NCI-H187 (cell line): ENCODE measurements at regions not wholly inside any gene's neighbourhood (a gene's known extent, or its start where the extent isn't known, plus 50 kb on each side); places are given as distances from the start of the nearest gene placed in this dataset.
"Not testable (repeated sequence)": the region's sequence is repeated elsewhere in the genome, so short reads cannot be mapped to it uniquely, and the experiment has no call there.

ENCODE experiments used
- DNase-seq, 2 experiments: peaks; one replicate each; lab custom pipeline; 2025; lab: John Stamatoyannopoulos, UW

DNA sequence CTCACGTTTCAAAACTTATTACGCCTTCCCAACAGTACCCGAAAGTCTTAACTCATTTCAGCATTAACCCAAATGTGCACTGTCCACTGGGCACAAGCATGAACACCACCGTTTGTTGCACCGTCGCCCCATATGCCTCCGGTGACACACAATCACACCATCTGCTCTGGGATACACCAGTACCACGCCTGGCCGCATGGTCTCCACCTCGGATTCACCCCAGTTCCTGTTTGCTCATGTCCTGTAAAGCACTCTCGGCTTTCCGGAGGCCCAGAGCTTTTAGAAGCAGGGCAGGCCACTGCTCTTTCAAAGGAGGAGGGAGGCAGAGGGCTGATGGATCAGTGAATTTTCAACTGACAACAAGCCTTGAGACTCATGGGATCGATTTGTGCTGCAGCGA, 1570.0 kb upstream of the DEFB115 start:
- no peak for DNase-seq

DNA sequence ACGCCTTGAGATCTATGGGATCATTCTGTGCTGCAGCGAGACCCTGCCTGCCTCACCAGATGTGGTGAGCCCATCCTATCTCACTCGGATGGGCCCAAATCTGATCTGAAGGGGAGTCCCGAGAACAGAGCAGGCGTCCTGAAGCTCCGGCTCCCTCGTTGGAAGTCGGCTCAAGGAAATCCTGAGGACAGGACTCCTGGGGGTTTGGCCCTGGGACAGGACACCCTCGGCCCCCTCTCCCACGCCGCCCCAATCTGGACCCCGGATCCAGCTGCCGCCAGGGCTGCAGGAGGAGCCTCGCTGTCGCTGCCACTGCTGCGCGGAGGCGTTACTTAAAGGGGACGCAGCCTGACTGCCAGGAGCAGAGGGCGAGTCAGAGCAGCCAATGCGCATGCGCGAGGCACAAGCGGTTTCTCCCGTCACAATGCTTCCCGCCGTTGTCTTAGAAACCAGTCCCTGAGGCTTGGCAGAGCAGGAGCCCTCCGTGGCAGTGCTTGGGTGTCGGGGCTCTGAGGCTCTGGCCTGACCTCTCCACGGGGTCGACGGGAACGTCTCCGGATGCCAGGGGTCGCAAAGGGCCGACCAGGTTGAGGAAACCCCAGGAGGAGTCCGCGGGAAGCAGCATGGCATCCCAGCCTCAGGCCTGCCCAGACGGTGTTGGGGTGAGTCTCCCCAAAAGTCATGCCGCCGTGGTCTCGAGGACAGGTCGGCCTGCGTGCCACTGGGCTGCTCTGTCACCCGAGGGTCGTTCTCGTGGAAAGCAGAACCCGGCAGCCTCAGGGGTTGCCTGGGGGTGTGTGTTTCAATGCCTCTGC, 1567.8 kb upstream of the DEFB115 start:
- peak in 1 of 2 experiments; percentile 7 for DNase-seq

DNA sequence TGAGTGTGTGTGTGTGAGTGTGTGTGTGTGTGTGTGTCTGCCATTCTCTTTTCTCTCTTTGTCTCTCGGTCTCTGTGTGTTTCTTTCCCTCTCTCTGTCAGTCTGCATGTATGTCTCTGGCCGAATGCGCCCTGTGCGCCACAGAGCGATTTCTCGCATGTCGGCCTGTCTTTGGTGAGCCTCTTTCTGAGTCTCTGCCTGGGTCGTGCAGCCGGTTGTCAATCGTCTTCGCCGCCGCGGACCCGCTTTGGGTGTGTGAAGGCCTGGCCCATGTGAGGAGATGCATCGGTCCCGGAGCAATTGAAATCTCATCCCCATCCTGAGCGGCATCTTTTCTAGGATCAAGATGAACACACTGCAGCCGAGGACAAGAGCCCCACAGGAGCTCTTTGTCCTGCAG, 1567.2 kb upstream of the DEFB115 start:
- no peak for DNase-seq

DNA sequence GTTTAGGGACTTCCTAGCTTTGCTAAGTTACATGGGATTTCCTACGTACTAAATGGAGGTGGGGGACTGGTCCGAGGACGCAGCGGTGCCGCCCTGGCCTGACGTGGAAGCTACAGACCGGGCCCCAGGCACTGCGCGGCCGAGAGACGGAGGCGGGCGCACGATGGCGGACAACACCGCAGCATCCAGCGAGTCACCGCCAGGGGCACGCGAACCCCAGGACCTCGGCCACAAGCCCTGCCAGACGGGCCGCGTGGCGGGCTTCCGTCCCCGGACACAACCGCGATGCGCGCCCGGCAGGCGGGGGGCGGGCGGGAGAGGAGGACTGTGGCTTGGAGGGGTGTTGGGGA, 1516.9 kb upstream of the DEFB115 start:
- no peak for DNase-seq

DNA sequence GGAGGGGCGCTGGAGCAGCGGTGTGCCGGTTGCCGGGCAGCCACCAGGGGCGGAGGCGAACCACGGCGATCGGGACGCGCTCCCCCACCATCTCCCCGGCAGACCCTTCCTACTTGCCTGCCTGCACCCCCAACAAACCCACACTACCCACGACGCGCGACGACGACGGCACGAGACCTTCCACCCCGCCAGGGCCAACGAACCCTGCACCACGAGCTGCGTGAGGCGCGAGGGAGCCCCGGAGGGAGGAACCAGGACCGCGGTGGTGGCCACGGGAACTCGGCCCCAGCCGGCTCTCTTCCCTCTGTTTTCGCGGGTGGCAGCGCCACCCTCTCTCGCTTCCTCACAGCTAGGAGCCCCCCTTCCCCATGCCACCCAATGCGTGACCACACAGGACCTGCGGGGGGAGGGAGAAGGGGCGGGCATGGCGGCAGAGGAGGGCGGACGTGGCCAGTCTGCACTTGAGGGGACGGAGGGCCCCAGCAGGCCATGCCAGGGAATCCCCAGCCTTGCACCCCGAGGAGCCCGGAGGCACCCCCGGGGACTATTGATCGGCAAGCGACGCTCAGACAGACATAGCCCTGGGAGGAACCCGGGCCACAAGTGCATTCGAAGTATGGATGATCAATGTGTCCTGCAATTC, 1516.4 kb upstream of the DEFB115 start:
- DNase-seq: no peak

DNA sequence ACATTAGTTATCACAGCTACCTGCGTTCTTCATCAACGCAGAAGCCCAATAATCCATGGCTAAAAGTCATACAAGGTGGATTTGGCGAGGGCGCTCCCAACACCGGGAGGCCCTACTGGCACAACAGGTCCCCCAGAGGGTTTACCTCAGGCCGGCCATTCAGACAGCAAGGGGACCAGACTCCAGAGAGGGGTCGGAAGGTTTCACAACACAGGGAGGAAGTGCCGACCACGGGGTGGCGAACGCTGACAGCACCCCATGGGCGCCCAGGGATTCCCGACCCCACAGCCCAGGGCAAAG, 1515.9 kb upstream of the DEFB115 start:
- no peak for DNase-seq

DNA sequence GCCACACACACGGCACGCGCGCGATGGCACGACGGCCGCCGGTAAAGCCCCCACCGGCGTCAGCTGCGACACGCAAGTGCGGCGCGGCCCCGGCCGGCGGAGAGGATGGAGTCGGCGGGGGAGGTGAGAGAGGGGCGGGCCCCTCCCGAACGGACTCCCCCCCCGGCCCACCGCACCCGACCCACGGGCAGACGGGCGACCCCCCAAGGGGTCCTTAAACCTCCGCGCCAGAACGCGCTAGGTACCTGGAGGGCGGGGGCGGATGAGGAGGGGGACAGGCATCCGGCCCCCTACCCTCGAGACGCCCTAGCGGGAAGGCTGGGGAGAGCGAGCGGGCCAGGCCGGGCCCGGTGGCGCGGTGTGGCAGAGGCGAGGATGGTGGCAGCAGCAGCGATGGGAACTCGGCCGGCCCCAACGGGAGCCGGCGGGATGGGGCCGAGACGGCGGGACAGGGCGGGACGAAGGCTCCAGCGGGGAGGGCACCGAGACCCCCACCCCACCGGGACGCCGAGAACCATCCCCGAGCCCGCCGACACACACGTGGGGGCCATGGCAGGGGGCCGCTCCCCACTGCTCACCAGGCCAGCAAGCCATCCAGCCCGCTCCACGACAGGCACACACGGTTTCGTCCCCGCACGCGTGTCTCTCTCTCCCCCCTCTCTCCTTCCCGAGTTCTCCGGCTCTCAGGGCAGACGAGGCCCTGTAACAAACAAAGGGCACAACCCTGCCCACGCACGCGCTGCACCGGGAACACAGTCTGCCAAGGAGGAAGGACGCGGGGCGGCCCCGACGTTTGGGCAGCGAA, 1515.4 kb upstream of the DEFB115 start:
- no peak for DNase-seq

DNA sequence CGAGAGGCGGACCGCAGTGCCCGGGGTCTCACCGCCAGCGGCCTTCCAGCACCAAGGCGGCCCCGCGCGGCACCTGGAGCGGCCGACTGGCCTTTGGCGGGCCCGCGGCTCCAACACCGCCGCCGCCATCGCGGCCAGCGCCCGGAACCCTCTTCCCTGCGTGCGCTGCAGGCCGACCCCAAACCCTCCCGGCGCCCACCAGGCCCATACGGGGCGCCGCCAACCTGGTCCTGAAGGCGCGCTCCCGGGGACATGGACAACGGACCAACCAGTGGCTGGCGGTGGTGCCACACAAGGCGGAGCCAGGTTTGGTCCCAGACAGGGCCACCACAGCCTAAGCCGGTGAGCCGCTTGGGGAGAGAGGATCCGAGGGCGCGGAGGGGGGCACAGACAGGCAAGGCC, 1514.8 kb upstream of the DEFB115 start:
- no peak for DNase-seq

DNA sequence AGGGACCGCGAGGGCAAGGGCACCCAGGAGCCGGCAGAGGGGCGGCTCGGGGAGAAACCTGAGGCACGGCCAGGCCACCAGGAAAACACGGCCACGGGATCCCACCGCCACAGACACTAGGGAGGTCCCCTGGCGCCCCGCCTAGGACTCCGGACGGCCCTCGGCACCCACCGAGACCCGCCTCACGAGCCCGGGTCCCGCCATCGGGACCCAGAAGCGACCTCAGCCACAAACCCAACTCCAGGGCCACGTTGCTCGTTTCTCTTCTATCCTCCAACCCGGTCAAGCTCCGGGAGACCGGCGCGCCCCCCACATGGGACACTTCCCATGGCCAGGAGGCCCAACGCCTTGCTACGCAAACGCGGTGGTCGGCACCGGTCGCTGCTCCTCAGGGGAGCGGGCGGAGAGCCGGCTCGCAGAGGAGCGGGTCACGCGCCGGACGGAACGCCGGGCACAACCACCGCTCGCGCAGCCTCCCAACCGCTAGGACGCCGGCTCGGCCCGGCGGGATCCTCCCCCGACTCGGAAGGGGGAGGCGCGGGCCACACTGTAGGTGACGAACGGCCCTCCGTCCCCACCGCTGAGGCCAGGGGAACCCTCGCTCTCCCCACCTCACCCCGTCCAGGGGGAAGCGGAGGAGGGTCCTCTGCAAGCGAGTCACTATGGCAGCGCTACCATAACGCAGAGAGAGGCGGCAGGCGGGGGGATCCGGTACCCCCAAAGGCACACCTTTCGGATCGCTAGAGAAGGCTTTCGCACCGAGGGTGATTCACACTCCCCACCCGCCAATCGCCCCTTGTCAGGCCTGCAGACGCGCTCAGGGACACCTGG, 1514.1 kb upstream of the DEFB115 start:
- no peak for DNase-seq

DNA sequence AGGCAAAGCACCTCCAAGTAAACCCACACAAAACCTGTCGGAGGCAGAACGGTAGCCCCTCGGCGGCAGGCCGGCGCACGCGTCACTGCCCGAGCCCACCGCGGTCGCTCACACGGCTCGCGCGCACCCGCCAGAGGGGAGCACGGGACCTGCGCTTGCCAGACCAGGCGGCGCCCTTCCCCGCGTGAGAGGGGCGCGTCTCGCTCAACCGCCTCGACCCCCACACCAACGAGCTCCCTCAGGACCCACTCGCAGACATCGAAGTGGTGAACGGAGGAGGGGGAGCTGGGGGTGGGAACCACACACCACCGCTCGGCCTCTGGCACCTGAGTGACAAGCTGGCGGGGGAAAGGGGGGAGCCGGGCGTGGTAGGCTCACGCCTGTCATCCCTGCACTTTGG, 1513.4 kb upstream of the DEFB115 start:
- DNase-seq: no peak

DNA sequence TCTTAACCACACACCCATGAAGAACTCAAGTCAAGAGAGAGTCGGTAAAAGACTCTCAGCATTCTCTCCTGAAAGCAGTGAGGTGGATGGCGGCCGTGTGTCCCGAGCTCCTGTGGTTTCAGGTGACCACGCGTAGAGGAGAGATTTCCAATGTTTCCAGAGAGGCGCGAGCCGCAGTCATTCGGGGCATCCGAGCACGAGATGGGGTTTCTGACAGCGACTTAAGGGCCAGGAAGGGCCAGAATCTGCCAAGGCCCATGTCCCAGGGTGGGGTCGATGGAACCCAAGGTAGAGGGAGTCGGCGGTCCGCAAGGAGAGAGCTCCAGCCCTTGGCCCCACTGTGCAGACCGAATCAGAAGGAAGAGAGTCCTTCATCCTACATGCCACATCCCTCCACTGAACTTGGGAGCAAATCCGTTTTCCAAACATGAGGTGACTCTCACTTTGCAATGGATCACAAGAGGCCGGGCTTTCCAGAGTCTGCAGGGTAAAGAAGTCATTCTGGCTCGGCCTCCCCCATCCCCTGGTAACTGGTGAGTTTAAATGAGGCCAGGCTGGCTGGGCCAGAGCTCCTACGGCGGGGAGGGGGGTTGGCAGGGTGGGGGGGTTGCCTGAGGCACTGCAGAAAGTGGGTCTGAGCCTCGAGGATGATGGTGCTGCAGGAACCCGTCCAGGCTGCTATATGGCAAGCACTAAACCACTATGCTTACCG, 1511.8 kb upstream of the DEFB115 start:
- not testable (repeated sequence) for DNase-seq

DNA sequence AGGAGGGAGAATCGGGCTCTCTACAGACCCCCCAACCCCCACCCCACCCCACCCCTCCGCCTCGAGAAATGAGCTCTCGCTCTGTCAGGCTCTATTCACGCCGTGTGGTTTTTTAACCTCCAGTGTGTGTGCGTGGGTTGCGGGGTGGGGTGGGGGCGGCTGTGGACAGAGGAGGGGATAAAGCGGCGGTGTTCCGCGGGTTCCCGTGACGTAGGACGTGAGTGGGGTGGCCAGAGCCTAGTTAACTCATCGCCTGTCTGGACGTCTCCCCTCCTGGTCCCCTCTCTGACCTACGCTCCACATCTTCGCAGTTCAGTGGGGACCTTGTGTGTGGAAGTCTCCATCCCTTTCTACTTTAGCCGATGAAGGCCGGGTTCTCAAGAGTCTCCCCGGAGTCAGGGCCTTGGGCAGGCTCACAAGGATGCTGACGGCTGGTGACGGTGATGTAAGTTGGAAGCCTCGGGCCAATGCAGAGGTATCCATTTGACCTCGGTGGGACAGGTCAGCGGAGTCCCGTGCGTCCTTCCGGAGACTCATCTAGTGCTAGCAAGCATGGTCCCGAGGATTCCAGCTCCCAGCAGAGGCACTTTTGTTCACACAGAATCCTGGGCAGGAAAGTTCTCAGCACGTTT, 1507.1 kb upstream of the DEFB115 start:
- DNase-seq: no peak

DNA sequence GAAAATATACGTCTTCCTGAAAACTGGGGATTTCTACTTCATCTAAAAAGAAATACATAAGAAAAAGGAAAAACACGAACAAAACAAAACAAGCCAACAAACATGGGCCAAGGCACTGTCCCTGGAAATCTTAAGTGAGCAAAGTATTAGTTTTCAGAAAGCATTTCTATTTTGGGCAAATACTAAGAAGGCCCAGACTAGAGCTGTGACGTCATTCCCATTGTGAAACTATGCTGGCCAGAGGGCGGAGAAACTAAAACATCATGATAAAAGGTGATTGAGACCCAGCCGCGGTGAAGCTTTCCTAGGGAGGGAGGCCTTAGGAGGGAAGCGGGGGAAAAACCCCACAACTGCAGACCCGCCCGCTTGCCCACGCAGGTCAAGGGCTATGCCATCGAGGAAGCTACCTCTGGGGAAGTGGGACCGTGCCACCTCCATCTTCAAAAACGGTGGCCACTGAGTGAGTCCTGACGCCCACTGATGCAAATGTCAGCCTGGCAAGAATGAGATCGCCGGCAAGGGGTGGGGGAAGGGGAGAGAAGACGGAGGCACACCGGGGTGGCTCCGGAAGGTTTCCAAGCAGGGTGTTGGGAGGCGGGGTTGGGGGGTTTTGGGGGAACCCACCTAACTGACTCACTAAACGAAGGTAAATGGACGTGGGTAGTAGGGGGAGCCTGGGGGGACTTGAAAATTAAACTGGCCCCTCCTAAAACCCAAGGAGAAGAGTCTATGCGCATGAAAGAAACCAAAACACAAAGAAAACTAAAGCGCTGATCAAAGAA, 1504.6 kb upstream of the DEFB115 start:
- not testable (repeated sequence) for DNase-seq

DNA sequence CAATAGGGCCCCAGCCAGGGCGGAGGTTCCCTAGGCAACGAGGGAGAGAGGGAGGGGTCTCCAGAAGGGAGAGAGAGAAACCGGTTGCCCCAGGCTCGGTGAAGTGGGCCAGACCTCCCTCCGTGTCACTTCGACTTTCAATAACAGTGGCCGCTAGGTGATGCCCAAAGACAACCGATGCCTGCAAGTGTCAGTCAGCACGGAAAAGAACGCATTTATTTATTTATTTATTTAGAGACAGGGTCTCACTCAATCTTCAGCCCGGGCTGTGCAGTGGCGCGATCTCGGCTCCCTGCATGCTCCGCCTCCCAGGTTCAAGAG, 1504.1 kb upstream of the DEFB115 start:
- DNase-seq: not testable (repeated sequence)

DNA sequence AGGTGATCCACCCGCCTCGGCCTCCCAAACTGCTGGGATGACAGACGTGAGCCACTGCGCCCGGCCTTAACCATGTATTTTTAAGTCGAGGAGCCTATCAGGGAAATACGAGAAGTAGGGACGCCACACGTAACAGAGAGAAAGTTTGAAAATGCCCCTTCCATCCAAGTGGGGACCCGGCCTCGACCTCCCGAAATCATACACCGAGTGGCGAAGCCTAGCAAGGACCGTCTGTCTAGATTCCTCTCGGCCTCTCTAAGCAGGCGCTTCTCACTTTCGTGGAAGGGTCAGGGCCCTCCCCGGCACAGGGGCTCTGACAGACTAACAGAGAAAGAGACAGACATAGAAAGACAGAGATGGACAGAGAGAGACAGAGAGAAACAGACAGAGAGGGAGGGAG, 1503.6 kb upstream of the DEFB115 start:
- not testable (repeated sequence) for DNase-seq

DNA sequence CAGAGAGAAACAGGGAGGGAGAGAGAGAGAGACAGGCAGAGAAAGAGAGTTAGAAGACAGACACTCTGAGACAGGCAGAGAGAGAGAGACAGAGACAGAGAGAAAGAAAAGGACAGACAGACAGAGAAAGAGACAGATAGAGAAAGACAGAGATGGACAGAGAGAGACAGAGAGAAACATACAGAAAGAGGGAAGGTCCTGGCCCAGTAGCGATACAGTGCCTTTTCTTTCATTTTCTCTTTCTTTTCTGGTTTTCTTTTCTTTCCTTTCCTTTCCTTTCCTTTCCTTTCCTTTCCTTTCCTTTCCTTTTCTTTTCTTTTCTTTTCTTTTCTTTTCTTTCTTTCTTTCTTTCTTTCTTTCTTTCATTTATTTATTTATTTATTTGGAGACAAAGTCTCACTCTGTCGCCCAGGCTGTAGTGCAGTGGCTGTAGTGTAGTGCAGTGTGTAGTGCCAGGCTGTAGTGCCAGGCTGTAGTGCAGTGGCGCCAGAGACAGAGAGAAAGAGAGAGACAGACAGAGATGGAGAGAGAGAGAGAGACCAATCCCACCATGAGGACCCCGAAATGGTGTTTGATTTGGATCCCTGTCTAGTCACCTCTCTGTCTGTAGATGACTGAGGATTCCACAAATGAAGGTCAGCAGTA, 1501.5 kb upstream of the DEFB115 start:
- not testable (repeated sequence) for DNase-seq

DNA sequence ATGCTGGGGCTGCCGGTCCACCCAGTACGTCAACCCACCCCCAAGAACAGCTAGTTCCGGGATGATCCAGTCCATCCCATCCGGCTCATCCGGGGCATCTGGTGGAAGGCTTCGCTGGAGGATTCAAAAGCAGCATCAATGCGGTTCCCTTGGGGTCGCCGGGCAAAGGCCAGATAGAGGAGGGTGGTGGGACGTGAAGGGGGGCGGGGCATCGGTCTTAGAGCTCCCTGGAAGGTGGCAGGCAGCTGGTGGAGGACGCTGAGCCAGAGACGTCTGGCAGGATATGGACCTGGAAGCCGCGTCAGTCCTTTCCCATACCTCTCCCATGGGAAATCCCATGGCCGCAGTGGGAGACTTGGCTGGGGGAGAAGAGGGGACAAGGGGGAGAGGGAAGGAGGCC, 1500.8 kb upstream of the DEFB115 start:
- no peak for DNase-seq

DNA sequence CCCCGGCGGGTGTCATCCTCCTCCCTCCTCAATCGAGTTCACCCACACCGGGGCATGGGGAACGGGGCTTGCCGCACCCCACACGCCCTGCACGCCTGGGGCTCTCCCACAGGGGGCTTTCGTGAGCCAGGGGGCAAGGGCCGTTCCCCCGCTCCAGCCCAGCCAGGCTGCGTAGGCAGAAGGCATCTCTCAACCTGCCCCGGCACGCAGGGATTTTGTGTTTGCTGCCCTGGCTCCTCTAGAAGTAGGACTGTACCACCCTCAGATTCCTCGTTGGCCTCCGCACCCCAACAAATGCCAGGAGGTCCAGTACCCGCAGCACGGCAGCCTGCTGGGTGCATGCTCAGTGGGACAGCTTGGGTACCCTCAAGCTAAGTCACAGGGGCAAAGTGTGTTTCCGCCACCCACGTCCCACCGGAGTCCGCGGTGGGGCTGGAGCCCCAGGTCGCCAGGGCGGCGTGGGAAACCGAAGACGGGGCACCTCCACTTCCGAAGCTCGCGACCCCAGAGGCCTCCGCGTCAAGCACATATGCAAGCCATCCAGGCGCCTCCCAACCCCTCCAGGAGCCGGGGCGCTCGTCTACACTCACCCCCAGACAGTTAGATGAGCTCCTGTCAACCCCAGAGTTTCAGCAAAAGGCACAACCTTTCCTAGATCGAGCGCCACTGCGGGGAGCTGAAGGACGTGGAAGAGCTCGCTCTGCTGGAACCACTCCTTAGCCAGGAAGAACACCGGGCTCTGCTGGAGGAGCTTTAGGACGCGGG, 1495.7 kb upstream of the DEFB115 start:
- DNase-seq: not testable (repeated sequence)

DNA sequence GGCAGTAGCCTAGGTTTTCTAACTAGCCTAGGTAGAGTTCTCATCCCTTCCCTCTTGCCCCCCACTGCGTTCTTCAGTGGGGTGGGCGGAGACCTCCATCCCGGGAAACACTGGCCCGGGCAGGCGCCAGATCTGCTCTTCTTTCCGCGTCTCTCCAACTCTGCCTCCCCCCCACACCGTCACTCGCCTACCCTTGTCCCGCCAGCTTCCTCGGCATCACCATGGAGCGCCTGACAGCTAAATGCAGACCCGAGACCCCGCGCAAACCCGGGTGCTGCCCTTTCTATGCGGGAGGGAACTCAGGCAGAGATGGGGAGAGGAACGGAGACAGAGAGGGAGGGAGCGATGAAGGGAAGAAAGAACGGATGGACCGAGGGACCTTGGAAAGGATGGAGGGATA, 1494.8 kb upstream of the DEFB115 start:
- DNase-seq: no peak
